K562 (cell line): ENCODE measurements at regions not wholly inside any gene's neighbourhood (a gene's known extent, or its start where the extent isn't known, plus 50 kb on each side); places are given as distances from the start of the nearest gene placed in this dataset.

ENCODE experiments used
- ATAC-seq: fragments of 200-7000 bp; cut with Tn5 transposase; 3 replicates; pipeline ENCODE4 v1.9.1; 2020; ENCODE audit warnings: moderate library complexity
- BruUV-seq: library from RNA; stranded (reverse); fragments of 400-500 nt; replicated peaks from 2 replicates; lab custom pipeline; 2021; lab: Mats Ljungman, UMichigan
- CTCF ChIA-PET: fragments of 300-600 bp; formaldehyde crosslinking; extraction: SDS; loops from one replicate; lab custom pipeline; 2021; ENCODE audit warnings: low intra/inter-chr PET ratio; lab: Yijun Ruan, JAX
- POLR2A ChIA-PET: fragments of 300-600, 350-650 bp; sonication (Branson Sonifier 250); formaldehyde crosslinking; extraction: SDS; loops from one replicate; lab custom pipeline; 2021; ENCODE audit warnings: antibody characterized with exemption, inconsistent platforms; lab: Yijun Ruan, JAX
- DNase-seq, 4 experiments: peaks; one replicate each; pipeline versions ENCODE4 v3.0.0 to v3.0.0-alpha.2; 2011 to 2018; ENCODE audit warnings: low spot score in 3 of 4, mixed read lengths in 3 of 4; ENCODE audit errors: extremely low read depth in 1 of 4
- FAIRE-seq: peaks from 2 replicates; lab custom pipeline; 2011; peaks lifted over from hg19 to GRCh38; lab: Jason Lieb, UNC
- H2AFZ ChIP-seq: 2 replicates; pipeline ENCODE4 v1.6.0; 2011; ENCODE audit warnings: low read depth, low read length, control low read depth, inconsistent platforms
- H3K27ac ChIP-seq: fragments of 200-600 bp; 3 replicates; pipeline ENCODE4 v1.8.0; 2011; ENCODE audit warnings: low read depth, mild to moderate bottlenecking, control low read depth, inconsistent platforms, low read length, moderate library complexity, mixed read lengths; ENCODE audit errors: extremely low read depth
- H3K27me3 ChIP-seq, 2 experiments: fragments of 300-600 bp in 1 of 2; 2 replicates in 1 of 2; 3 replicates in 1 of 2; pipeline versions ENCODE4 v1.6.0 to v1.8.0; 2011; ENCODE audit warnings: inconsistent platforms in 2 of 2, low read length in 2 of 2, mild to moderate bottlenecking in 1 of 2, mixed read lengths in 1 of 2, moderate library complexity in 1 of 2; ENCODE audit not compliant: control insufficient read depth in 2 of 2, insufficient read depth in 2 of 2
- H3K36me3 ChIP-seq: fragments of 300-600 bp; 3 replicates; pipeline ENCODE4 v1.8.0; 2011; ENCODE audit warnings: mild to moderate bottlenecking, low read length, inconsistent platforms; ENCODE audit not compliant: control insufficient read depth, insufficient read depth
- H3K4me1 ChIP-seq, 2 experiments: fragments of 200-600 bp in 1 of 2; replicated peaks in 1 of 2; 2 replicates in 1 of 2; 3 replicates in 1 of 2; pipeline versions ENCODE4 v1.5.1 to v1.8.0; 2011; ENCODE audit warnings: inconsistent platforms in 2 of 2, low read length in 2 of 2, mild to moderate bottlenecking in 1 of 2, mixed read lengths in 1 of 2, moderate library complexity in 1 of 2; ENCODE audit not compliant: control insufficient read depth in 2 of 2, insufficient read depth in 2 of 2
- H3K4me2 ChIP-seq: 2 replicates; pipeline ENCODE4 v1.6.1; 2011; ENCODE audit warnings: low read length, control low read depth, inconsistent platforms, mixed read lengths; ENCODE audit not compliant: insufficient read depth
- H3K4me3 ChIP-seq: fragments of 200-600 bp; sonication (generic), shearing (Covaris generic); 2 replicates; pipeline ENCODE4 v1.5.1; 2016; ENCODE audit warnings: control low read depth, inconsistent platforms
- H3K79me2 ChIP-seq: fragments of 200-600 bp; 3 replicates; pipeline ENCODE4 v1.8.0; 2011; ENCODE audit warnings: low read length, inconsistent platforms; ENCODE audit not compliant: control insufficient read depth, insufficient read depth
- H3K9ac ChIP-seq, 2 experiments: 2 replicates each; pipeline versions ENCODE4 v1.6.0 to v1.6.1; 2011; ENCODE audit warnings: low read depth in 2 of 2, low read length in 2 of 2, control low read depth in 1 of 2, inconsistent platforms in 1 of 2, mild to moderate bottlenecking in 1 of 2, mixed read lengths in 1 of 2; ENCODE audit not compliant: insufficient read depth in 1 of 2
- H3K9me1 ChIP-seq: one replicate; pipeline ENCODE4 v1.6.0; 2011; ENCODE audit warnings: inconsistent platforms, mild to moderate bottlenecking, low read length, moderate library complexity; ENCODE audit not compliant: control insufficient read depth, insufficient read depth
- H3K9me3 ChIP-seq: replicated peaks from 2 replicates; pipeline ENCODE4 v1.5.1; 2011; ENCODE audit warnings: low read depth, low read length, inconsistent platforms; ENCODE audit not compliant: control insufficient read depth, insufficient read depth
- H4K20me1 ChIP-seq: replicated peaks from 2 replicates; pipeline ENCODE4 v1.6.1; 2011; ENCODE audit warnings: low read length, inconsistent platforms, mixed read lengths; ENCODE audit not compliant: control insufficient read depth, insufficient read depth
- CHD4 ChIP-seq: fragments of 200-600 bp; sonication (generic); IDR thresholded peaks from 3 replicates; pipeline ENCODE4 v1.6.1; 2012; ENCODE audit warnings: low read depth, mild to moderate bottlenecking, mixed read lengths, low read length, inconsistent platforms; ENCODE audit not compliant: insufficient read depth, insufficient replicate concordance, poor library complexity, severe bottlenecking
- CSDE1 ChIP-seq, 2 experiments: fragments of 450-650 bp; IDR thresholded peaks; 2 replicates each; pipeline ENCODE4 v1.6.1; 2016; ENCODE audit warnings: mild to moderate bottlenecking in 1 of 2
- CUX1 ChIP-seq: fragments of 200-800 bp; sonication (Bioruptor generic); IDR thresholded peaks from 2 replicates; pipeline ENCODE4 v1.6.1; 2016; ENCODE audit warnings: missing genetic modification characterization, missing compliant biosample characterization
- E2F6 ChIP-seq, 2 experiments: IDR thresholded peaks; 2 replicates each; pipeline ENCODE4 v1.6.1; 2011; ENCODE audit warnings: borderline replicate concordance in 1 of 2, control low read depth in 1 of 2, low read depth in 1 of 2, low read length in 1 of 2, mild to moderate bottlenecking in 1 of 2, mixed read lengths in 1 of 2, moderate library complexity in 1 of 2; ENCODE audit not compliant: insufficient read depth in 1 of 2, insufficient read length in 1 of 2, poor library complexity in 1 of 2, severe bottlenecking in 1 of 2; ENCODE audit errors: extremely low read depth in 1 of 2
- ELK3 ChIP-seq: fragments of 450-650 bp; formaldehyde crosslinking; IDR thresholded peaks from 2 replicates; pipeline ENCODE4 v1.4.0; 2020; ENCODE audit warnings: mild to moderate bottlenecking
- FOXJ3 ChIP-seq: sonication (generic); formaldehyde crosslinking; IDR thresholded peaks from 2 replicates; pipeline ENCODE4 v1.4.0; 2020; ENCODE audit warnings: mild to moderate bottlenecking, missing genetic modification reagents
- GATA2 ChIP-seq: sonication (generic); formaldehyde crosslinking; IDR thresholded peaks from 2 replicates; pipeline ENCODE4 v1.4.0; 2020; ENCODE audit warnings: mild to moderate bottlenecking, missing genetic modification reagents
- MCM3 ChIP-seq: fragments of 450-650 bp; IDR thresholded peaks from 2 replicates; pipeline ENCODE4 v1.6.1; 2016
- RBM25 ChIP-seq: fragments of 200-400 bp; formaldehyde crosslinking; IDR thresholded peaks from 2 replicates; pipeline ENCODE4 v1.6.1; 2018; ENCODE audit warnings: low read length, low read depth, moderate library complexity; ENCODE audit not compliant: severe bottlenecking
- SMARCB1 ChIP-seq: IDR thresholded peaks from 2 replicates; pipeline ENCODE4 v1.6.1; 2011; ENCODE audit warnings: improper control_type of control experiment, low read depth; ENCODE audit not compliant: insufficient read length
- TRIM28 ChIP-seq: fragments of 450-650 bp; IDR thresholded peaks from 2 replicates; pipeline ENCODE4 v1.6.1; 2017
- ZBTB17 ChIP-seq: fragments of 450-650 bp; formaldehyde crosslinking; IDR thresholded peaks from 2 replicates; pipeline ENCODE4 v1.4.0; 2020; ENCODE audit warnings: mild to moderate bottlenecking
- ZNF277 ChIP-seq: fragments of 250-450 bp; sonication (Bioruptor Pico); IDR thresholded peaks from 2 replicates; pipeline ENCODE4 v1.8.0; 2022; ENCODE audit warnings: inconsistent platforms, mild to moderate bottlenecking, moderate library complexity, borderline replicate concordance
- ZNF444 ChIP-seq: fragments of 250-450 bp; sonication (Bioruptor Pico); IDR thresholded peaks from 2 replicates; pipeline ENCODE4 v1.4.0; 2020; ENCODE audit warnings: mild to moderate bottlenecking, moderate library complexity
- WGBS: fragments of 100-300 bp; shearing (Covaris generic); methylation state at CpG from one replicate; pipeline ENCODE4 v1.1.6; 2016; ENCODE audit warnings: low coverage, mixed read lengths; ENCODE audit not compliant: insufficient coverage; ENCODE audit errors: missing lambda C conversion rate; 5-methylcytosine and 5-hydroxymethylcytosine counted together
- in situ Hi-C: fragments of 300-500 bp; cut with MboI; formaldehyde crosslinking; loops from 4 replicates; pipeline ENCODE4 v1.15.0; 2018; ENCODE audit warnings: inconsistent platforms, mixed read lengths
- intact Hi-C: fragments of 100-400 bp; cut with micrococcal nuclease; formaldehyde crosslinking; loops from 2 replicates; pipeline ENCODE4 v1.14.2; 2022

- in situ Hi-C loops (no loop called here), intact Hi-C loops (no loop called here)
- ChIA-PET POLR2A (no interaction called here), CTCF (no interaction called here)
- H3K27me3 ChIP-seq, result no peaks in the 10 kb centered on the region
- no peaks in the 10 kb centered on the region for H3K9me1 ChIP-seq
- no peak overlapping the region for H2AFZ ChIP-seq
- H3K79me2 ChIP-seq, result no peaks in the 10 kb centered on the region
- WGBS, result 0% methylated on average over 1 of the region's 1 CpG
- no peak overlapping the region for H3K4me3 ChIP-seq
- H3K9ac ChIP-seq, result no peak overlapping the region
- H3K36me3 ChIP-seq, result no peaks in the 10 kb centered on the region
- no peak overlapping the region for H3K4me2 ChIP-seq
- DNase-seq (no peak), FAIRE-seq (no peak), ATAC-seq (no peak)
- H3K9me3 ChIP-seq, result no peaks in the 10 kb centered on the region; the same call in 1 of the 2 replicates
- H3K27ac ChIP-seq, result no peak overlapping the region
- no TSS peak for BruUV-seq
- H4K20me1 ChIP-seq, result no peaks in the 10 kb centered on the region
- H3K4me1 ChIP-seq, result no peaks in the 10 kb centered on the region
- no peak for TF ChIP-seq CUX1 (CRISPR knock-in tag)
- TF ChIP-seq CHD4, result no peak
- TF ChIP-seq ZBTB17 (CRISPR knock-in tag), result no peak
- TF ChIP-seq MCM3, result no peak
- no peak for TF ChIP-seq SMARCB1
- no peak for TF ChIP-seq GATA2
- TF ChIP-seq FOXJ3 (CRISPR knock-in tag), result no peak
- no peak for TF ChIP-seq ELK3 (CRISPR knock-in tag)
- TF ChIP-seq E2F6 (IDR thresholded peaks at IDR 0.05; ENCODE audit: borderline replicate concordance in 1 of 2, extremely low read depth in 1 of 2, insufficient read depth in 1 of 2, insufficient read length in 1 of 2, low read depth in 1 of 2, low read length in 1 of 2, poor library complexity in 1 of 2, severe bottlenecking in 1 of 2), result no peak
- TF ChIP-seq ZNF444 (CRISPR knock-in tag), result no peak
- no peak for TF ChIP-seq RBM25
- no peak for TF ChIP-seq ZNF277 (CRISPR knock-in tag)
- TF ChIP-seq TRIM28, result no peak
- no peak for TF ChIP-seq CSDE1 (IDR thresholded peaks at IDR 0.05)
Observed at GRCh38 chr12:38025916-38026315, 290.7 kb upstream of the ALG10B start.
